Loucy (cell line): ENCODE measurements at regions not wholly inside any gene's neighbourhood (a gene's known extent, or its start where the extent isn't known, plus 50 kb on each side); places are given as distances from the start of the nearest gene placed in this dataset.

Experiments used
- H2AFZ ChIP-seq: fragments of 200-600 bp; sonication (generic); 2 replicates; pipeline ENCODE4 v1.6.0; 2016; ENCODE audit warnings: antibody characterized with exemption, mild to moderate bottlenecking, low read length, moderate library complexity
- H3F3A ChIP-seq: fragments of 200-600 bp; 2 replicates; pipeline ENCODE4 v1.6.0; 2016; ENCODE audit warnings: antibody characterized with exemption, low read depth, mild to moderate bottlenecking
- H3K27me3 ChIP-seq: fragments of 200-600 bp; sonication (generic); 2 replicates; pipeline ENCODE4 v1.6.1; 2014; ENCODE audit warnings: low read length, mild to moderate bottlenecking; ENCODE audit not compliant: insufficient read depth, poor library complexity, severe bottlenecking
- H3K36me3 ChIP-seq: fragments of 200-600 bp; sonication (generic); 2 replicates; pipeline ENCODE4 v1.6.1; 2016; ENCODE audit warnings: low read length; ENCODE audit not compliant: insufficient read depth
- H3K4me1 ChIP-seq: fragments of 200-600 bp; sonication (generic); 2 replicates; pipeline ENCODE4 v1.5.1; 2014; ENCODE audit warnings: low read length, mild to moderate bottlenecking; ENCODE audit not compliant: insufficient read depth, poor library complexity, severe bottlenecking
- H3K4me2 ChIP-seq: fragments of 200-600 bp; sonication (generic); 2 replicates; pipeline ENCODE4 v1.6.0; 2014; ENCODE audit warnings: antibody characterized with exemption, low read length, low read depth, mild to moderate bottlenecking; ENCODE audit not compliant: poor library complexity, severe bottlenecking
- H3K4me3 ChIP-seq: fragments of 200-600 bp; sonication (generic); 2 replicates; pipeline ENCODE4 v1.5.1; 2014; ENCODE audit warnings: low read length, mild to moderate bottlenecking, mixed read lengths; ENCODE audit not compliant: poor library complexity, severe bottlenecking
- H3K79me2 ChIP-seq: fragments of 200-600 bp; sonication (generic); 2 replicates; pipeline ENCODE4 v1.6.1; 2014; ENCODE audit warnings: low read length; ENCODE audit not compliant: insufficient read depth
- H3K9ac ChIP-seq: fragments of 200-600 bp; sonication (generic); 2 replicates; pipeline ENCODE4 v1.6.0; 2014; ENCODE audit warnings: mild to moderate bottlenecking, low read depth, low read length, moderate library complexity; ENCODE audit not compliant: poor library complexity, severe bottlenecking
- H3K9me2 ChIP-seq: fragments of 200-600 bp; sonication (generic); replicated peaks from 2 replicates; pipeline ENCODE4 v1.6.1; 2016; ENCODE audit warnings: low read depth, low read length, mixed read lengths
- H3K9me3 ChIP-seq: fragments of 200-600 bp; sonication (generic); 2 replicates; pipeline ENCODE4 v1.6.1; 2014; ENCODE audit warnings: mild to moderate bottlenecking, antibody characterized with exemption, low read length, low read depth; ENCODE audit not compliant: insufficient read depth
- H4K20me1 ChIP-seq: fragments of 200-600 bp; sonication (generic); 2 replicates; pipeline ENCODE4 v1.6.0; 2014; ENCODE audit warnings: antibody characterized with exemption, low read length, mild to moderate bottlenecking; ENCODE audit not compliant: insufficient read depth, poor library complexity, severe bottlenecking
- CTCF ChIP-seq: fragments of 200-600 bp; sonication (generic); conservative IDR thresholded peaks from 2 replicates; pipeline ENCODE4 v1.5.1; 2014; ENCODE audit warnings: mild to moderate bottlenecking, antibody characterized with exemption, low read length
- EZH2phosphoT487 ChIP-seq: fragments of 200-600 bp; IDR thresholded peaks from 2 replicates; pipeline ENCODE4 v1.6.1; 2018; ENCODE audit warnings: antibody characterized with exemption, mild to moderate bottlenecking, moderate library complexity, borderline replicate concordance

- no peaks in the 10 kb centered on the region for H3K36me3 ChIP-seq
- no peak overlapping the region for H3K4me3 ChIP-seq
- no peaks in the 10 kb centered on the region for H4K20me1 ChIP-seq
- H3K79me2 ChIP-seq = no peaks in the 10 kb centered on the region
- no peak for TF ChIP-seq EZH2phosphoT487
- TF ChIP-seq CTCF = peak; percentile 31
- no peaks in the 10 kb centered on the region for H3F3A ChIP-seq
- H3K27me3 ChIP-seq = no peaks in the 10 kb centered on the region
- no peak overlapping the region for H3K9ac ChIP-seq
- no peaks in the 10 kb centered on the region; the same call in 1 of the 2 replicates for H3K9me3 ChIP-seq
- H3K4me2 ChIP-seq = no peak overlapping the region
- no peak overlapping the region for H2AFZ ChIP-seq
- no peaks in the 10 kb centered on the region for H3K4me1 ChIP-seq
- H3K9me2 ChIP-seq = no peaks in the 10 kb centered on the region
Observed at GRCh38 chr14:58826845-58827686, 189.3 kb downstream of the DACT1 start.

- no peak overlapping the region for H3K4me3 ChIP-seq
- no peaks in the 10 kb centered on the region for H4K20me1 ChIP-seq
- H3K9ac ChIP-seq = no peak overlapping the region
- TF ChIP-seq CTCF (no peak), EZH2phosphoT487 (no peak)
- H2AFZ ChIP-seq = no peak overlapping the region
- H3K79me2 ChIP-seq = no peaks in the 10 kb centered on the region
- H3K9me3 ChIP-seq = no peaks in the 10 kb centered on the region; the same call in 1 of the 2 replicates
- no peaks in the 10 kb centered on the region for H3K9me2 ChIP-seq
- no peaks in the 10 kb centered on the region for H3K27me3 ChIP-seq
- H3F3A ChIP-seq = no peaks in the 10 kb centered on the region
- H3K36me3 ChIP-seq = no peaks in the 10 kb centered on the region
- no peaks in the 10 kb centered on the region for H3K4me1 ChIP-seq
- no peak overlapping the region for H3K4me2 ChIP-seq
Observed at GRCh38 chr14:58828298-58828697, 190.5 kb downstream of the DACT1 start.

GRCh38 chr14:58829594-58829993 lies 191.8 kb downstream of the DACT1 start:
- Histone ChIP-seq H3K27me3 (no peaks in the 10 kb centered on the region), H3K4me1 (no peaks in the 10 kb centered on the region), H3K36me3 (no peaks in the 10 kb centered on the region), H3K79me2 (no peaks in the 10 kb centered on the region), H3K4me3 (no peak overlapping the region), H2AFZ (no peak overlapping the region), H4K20me1 (no peaks in the 10 kb centered on the region), H3F3A (no peaks in the 10 kb centered on the region), H3K4me2 (no peak overlapping the region), H3K9me2 (no peaks in the 10 kb centered on the region), H3K9me3 (no peaks in the 10 kb centered on the region; the same call in 1 of the 2 replicates), H3K9ac (no peak overlapping the region)
- TF ChIP-seq CTCF = no peak
- no peak for TF ChIP-seq EZH2phosphoT487
